ENCODE measurements at regions not wholly inside any gene's neighbourhood (a gene's known extent, or its start where the extent isn't known, plus 50 kb on each side); places are given as distances from the start of the nearest gene placed in this dataset.

DNA sequence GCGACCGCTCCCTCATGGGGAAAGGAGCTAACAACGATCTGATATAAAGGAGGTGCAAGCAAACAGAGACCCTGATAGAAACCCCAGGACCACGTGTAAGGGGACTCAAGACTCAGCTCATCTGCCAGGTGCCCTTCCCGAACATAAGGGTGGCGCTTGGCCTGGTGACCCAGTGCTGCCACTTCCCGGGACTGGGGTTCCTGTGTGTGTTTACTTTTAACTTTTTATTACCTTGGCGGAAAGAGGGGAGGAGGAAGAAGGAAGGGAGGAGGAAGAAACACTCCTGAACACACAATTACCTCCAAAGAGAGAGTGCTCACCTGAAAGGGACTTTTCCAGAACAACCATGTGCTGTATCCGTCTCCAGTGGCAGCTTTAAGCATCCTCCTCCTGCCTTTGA is 56.5 kb upstream of the EDAR start (continued):
- TF ChIP-seq ZNF292 (tag by site-specific recombination; IDR thresholded peaks at IDR 0.05; ENCODE audit: borderline replicate concordance, low read depth) (no peak), IKZF3 (tag by site-specific recombination; IDR thresholded peaks at IDR 0.05) (no peak), ZNF140 (tag by site-specific recombination; IDR thresholded peaks at IDR 0.05) (no peak), ZNF146 (tag by site-specific recombination; IDR thresholded peaks at IDR 0.05) (no peak), ZNF626 (tag by site-specific recombination; IDR thresholded peaks at IDR 0.05) (no peak)
- TF ChIP-seq, protein P1, sequence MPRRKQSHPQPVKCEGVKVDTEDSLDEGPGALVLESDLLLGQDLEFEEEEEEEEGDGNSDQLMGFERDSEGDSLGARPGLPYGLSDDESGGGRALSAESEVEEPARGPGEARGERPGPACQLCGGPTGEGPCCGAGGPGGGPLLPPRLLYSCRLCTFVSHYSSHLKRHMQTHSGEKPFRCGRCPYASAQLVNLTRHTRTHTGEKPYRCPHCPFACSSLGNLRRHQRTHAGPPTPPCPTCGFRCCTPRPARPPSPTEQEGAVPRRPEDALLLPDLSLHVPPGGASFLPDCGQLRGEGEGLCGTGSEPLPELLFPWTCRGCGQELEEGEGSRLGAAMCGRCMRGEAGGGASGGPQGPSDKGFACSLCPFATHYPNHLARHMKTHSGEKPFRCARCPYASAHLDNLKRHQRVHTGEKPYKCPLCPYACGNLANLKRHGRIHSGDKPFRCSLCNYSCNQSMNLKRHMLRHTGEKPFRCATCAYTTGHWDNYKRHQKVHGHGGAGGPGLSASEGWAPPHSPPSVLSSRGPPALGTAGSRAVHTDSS (tag by site-specific recombination; IDR thresholded peaks at IDR 0.05) = no peak
- TF ChIP-seq, protein P2, sequence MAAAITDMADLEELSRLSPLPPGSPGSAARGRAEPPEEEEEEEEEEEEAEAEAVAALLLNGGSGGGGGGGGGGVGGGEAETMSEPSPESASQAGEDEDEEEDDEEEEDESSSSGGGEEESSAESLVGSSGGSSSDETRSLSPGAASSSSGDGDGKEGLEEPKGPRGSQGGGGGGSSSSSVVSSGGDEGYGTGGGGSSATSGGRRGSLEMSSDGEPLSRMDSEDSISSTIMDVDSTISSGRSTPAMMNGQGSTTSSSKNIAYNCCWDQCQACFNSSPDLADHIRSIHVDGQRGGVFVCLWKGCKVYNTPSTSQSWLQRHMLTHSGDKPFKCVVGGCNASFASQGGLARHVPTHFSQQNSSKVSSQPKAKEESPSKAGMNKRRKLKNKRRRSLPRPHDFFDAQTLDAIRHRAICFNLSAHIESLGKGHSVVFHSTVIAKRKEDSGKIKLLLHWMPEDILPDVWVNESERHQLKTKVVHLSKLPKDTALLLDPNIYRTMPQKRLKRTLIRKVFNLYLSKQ (tag by site-specific recombination; IDR thresholded peaks at IDR 0.05; ENCODE audit: borderline replicate concordance) = no peak

DNA sequence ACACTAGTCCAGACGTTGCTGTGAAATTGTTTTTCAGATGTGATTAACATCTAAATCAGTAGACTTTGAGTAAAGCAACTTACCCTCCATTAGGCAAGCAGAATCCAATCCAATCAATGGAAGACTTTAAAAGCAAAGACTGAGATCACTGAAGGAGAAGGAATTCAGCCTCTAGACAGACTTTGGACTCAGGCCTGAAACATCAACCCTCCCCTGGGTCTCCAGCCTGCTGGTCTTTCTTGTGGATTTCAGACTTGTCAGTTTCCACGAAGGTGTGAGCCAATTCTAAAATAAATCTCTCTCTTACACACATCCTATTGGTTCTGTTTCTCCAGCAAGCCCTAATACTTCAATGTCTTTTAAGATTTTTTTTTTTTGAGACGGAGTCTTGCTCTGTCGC is 50.0 kb upstream of the EDAR start:
- H3K36me3 ChIP-seq (ENCODE audit: control insufficient read depth in 2 of 2, insufficient read depth in 1 of 2, low read length in 2 of 2) = no peaks in the 10 kb centered on the region
- TF ChIP-seq BCL11B (tag by site-specific recombination; IDR thresholded peaks at IDR 0.05; ENCODE audit: low read depth) (no peak), ZEB2 (tag by site-specific recombination; IDR thresholded peaks at IDR 0.05) (no peak), ZBTB20 (tag by site-specific recombination; IDR thresholded peaks at IDR 0.05) (no peak), ZFP69B (tag by site-specific recombination; IDR thresholded peaks at IDR 0.05) (no peak)
- ChIA-PET POLR2A (no interaction called here), CTCF (interaction anchor here (0.6 kb wide), 1 partner anchor 61 kb away, joined by 4 read pairs; no protein-coding TSS in a partner anchor)
- no peaks in the 10 kb centered on the region for H3K4me1 ChIP-seq (ENCODE audit: control insufficient read depth, insufficient read depth, low read length)
- H3K9me3 ChIP-seq (ENCODE audit: control insufficient read depth, insufficient read depth, low read depth, low read length) = no peaks in the 10 kb centered on the region
- H3K27ac ChIP-seq (ENCODE audit: extremely low read depth, low read depth, low read length) = no peak overlapping the region
- H3K4me3 ChIP-seq (ENCODE audit: low read depth, low read length) = no peak overlapping the region
